NCI-H82 (cell line): ENCODE measurements at regions not wholly inside any gene's neighbourhood (a gene's known extent, or its start where the extent isn't known, plus 50 kb on each side); places are given as distances from the start of the nearest gene placed in this dataset.
"Not testable (repeated sequence)": the region's sequence is repeated elsewhere in the genome, so short reads cannot be mapped to it uniquely, and the experiment has no call there.

Source experiments
- DNase-seq: peaks from one replicate; lab custom pipeline; 2025; lab: John Stamatoyannopoulos, UW

DNA sequence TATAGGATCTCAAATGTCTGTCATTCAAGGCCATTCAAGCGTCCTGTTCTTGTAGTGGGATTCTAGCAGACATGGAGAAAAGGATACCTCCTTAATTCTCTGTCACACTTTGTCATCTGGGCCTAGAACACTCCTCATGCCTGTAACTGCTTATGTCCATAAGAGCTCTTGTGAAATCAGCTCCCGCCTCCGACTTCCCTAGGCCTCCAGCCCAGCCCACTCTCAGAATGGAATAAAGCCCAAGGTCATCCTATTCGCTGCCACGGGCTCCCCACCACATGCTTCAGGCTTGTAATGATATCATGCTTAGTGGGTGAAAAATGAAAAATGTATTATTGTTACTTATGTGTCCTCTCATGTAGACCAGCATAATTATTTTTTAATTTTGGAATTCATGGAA lies 632.5 kb downstream of the ISL1 start:
- no peak for DNase-seq

DNA sequence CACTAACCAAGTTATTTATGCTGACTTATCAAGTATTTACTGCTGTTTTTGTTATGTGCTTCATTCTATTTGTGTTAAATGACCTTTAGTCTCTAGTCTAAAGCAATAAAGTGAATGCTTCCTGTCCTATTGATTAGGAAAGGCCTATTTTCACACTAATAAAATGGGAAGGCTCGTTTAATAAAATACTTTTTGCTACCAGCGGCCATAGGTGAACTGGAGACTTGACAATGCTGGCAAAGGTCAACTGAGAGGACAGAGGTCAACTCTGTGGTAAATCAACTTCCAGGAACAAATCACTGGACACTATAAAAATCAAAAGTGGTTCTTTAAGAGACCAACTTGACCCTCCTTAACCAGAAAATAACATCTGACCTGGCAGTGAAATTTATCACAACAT lies 634.3 kb downstream of the ISL1 start:
- DNase-seq: no peak

DNA sequence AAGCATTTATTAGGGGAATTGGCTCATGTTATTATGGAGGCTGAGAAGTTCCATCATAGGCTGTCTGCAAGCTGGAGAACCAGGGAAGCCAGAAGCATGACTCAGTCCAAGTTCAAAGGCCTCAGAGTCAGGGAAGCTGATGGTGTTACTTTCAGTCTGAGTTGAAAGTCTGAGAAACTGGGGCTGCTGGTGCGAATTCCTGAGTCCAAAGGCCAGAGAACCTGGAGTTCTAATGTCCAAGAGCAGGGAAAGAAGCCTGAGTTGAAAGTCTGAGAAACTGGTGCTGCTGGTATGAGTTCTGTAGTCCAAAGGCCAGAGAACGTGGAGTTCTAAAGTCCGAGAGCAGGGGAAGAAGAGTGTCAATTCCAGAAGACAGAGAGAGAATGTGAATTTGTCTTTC lies 641.1 kb downstream of the ISL1 start:
- no peak for DNase-seq

DNA sequence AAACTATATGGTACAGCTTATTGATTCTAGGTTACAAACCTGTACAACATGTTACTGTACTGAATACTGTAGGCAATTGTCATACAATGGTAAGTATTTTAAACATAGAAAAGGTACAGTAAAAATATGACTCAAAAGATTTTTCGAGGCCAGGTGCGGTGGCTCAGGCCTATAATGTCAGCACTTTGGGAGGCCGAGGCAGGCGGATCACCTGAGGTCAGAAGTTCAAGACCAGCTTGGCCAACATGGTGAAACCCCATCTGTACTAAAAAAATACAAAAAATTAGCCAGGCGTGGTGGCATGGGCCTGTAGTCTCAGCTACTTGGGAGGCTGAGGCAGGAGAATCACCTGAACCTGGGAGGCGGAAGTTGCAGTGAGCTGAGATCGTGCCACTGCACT lies 646.6 kb downstream of the ISL1 start:
- not testable (repeated sequence) for DNase-seq

DNA sequence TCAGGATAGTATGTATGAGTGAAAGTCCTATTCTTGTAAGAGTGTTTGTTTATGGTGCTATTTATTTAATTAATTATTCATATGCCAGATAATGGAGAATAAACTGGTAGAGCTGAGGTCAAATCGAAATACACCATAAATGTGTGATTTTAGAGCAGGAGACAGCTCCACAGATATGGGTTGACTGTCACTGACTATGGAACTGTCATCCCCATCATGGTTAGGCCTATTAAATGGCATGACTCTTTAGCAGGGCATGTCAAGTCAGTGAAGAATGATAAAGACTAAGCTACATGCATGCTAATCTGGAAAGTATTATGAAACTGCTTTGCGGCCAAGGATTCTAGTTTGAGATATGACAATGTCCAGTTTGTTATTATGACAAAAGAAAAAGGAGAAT lies 658.6 kb downstream of the ISL1 start:
- no peak for DNase-seq

DNA sequence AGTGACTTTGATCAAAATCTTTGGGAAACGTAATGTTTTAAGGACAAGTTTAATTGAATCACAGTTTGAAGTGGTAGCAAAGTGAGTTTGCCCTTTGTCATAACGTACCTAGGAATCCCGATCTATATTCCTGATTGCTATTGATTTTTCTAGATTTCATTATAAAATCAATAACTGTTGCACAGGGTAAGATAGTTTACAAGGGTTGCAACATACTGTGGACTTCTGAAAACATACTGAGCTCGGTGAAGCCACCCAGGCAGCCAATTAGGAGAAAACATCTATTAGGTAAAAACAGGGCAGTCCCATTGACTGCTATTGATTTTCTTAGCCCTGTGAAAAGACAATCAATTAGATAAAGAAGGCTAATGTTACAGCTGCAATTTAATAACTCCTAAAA lies 659.9 kb downstream of the ISL1 start:
- no peak for DNase-seq

DNA sequence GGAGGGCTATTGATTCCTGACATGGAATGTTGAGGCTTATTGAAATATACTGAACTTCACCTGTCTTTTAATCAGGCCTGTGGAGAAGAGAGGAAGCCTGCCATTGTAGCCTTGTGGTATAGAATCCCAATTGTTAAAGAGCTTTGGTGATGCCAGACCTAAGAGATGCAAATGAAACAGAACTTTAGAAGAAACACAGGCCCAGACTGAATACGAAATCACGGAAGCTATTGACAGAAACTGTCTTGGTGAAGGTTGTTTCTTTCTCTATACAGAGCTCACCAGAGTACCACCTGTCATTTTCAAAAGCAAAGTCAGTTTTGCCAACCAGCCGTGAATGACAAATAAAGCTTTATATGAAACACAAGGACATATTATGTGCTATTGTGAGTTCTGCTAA lies 660.3 kb downstream of the ISL1 start:
- DNase-seq: no peak

DNA sequence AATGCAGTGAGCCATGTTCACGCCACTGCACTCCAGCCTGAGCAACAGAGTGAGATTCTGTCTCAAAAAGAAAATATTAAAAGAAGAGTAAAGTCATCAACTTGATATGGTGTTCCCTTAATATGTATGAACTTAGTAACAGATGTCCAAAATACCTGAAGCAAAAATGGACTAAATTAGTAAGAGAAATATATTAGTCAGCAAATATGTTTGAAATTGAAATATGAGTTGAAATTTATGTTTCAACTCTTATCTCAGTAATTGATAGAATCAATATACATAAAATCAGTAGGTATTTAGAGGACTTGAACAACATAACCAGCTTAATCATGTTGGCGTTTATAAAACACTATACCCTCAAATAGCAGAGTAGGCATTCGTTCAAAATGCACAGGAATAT lies 668.5 kb downstream of the ISL1 start:
- DNase-seq: no peak

DNA sequence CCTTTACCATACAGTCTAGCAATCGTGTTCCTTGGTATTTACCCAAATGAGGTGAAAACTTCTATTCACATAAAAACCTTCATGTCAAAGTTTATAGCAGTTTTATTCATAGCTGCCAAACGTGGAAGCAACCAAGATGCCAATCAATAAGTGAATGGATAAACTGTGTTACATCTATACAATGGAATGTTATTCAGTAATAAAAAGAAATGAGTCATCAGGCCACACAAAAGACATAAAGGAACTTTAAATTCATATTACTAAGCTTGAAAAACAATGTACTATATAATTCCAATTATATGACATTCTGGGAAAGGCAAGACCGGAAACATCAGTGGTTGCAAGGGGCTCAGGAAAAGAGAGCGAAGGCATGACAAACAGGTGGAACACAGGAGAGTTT lies 679.9 kb downstream of the ISL1 start:
- DNase-seq: no peak

DNA sequence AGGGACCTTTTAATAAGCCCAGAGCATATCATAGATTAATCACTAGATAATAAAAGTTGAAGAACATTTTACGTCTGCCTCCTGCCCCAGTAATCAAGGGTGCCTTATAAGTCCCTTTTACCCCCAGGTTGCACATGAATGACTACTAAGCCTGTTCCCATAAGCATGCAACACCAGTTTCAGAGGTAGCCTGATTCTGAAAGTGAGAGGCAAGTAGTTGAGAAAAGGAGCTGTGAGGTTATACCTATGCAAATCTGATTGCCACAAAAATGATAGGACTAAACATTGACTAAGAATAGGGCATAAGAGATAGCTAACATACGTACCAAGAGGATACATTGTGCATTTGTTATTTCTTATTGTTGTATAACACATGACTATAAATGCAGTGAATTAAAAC lies 681.9 kb downstream of the ISL1 start:
- no peak for DNase-seq

DNA sequence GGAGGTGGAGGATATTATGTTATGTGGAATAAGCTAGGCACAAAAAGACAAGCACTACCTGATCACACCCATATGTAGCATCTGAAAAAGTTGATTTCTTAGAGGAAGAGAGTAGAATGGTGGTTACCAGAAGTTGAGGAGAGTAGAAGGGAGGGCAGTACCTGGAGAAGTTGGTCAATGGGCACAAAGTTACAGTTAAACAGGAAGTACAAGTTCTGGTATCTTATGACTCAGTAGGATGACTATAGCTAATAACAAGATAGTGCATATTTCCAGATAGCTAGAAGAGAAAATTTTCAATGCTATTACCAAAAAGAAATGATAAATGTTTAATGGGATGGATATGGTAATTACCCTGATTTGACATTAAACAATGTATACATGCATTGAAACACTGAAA lies 686.7 kb downstream of the ISL1 start:
- DNase-seq: no peak

DNA sequence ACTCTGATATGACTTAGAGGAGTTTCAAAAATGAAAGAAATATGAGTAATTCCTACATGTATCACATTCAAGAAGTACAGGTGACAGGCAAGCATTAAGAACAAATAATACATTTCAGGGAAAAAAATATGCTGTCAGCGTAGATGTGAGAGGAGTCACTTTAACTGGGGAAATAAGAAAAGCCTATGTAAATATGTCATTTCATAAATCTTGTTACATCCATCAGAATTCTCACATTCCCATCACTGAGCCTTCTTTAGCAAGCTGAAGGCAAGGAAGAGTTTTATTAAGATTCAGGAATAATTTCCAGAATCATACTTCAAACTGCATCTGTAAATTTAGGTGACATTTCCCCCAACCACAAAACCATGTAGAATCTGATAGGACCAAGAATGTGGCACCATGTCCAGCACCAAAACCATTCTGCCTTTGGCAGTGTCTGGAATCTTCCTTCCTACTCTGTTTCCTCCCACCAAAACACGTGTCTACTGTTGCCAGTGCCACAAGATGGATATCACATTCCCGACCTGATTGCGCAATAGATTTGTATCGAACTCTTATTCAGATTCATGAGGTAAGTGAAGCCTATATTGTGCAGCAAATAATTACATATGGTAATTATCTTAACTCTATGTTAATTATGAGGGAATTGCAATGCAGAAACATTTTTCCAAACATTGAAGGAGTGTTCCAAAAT lies 690.9 kb downstream of the ISL1 start:
- no peak for DNase-seq

DNA sequence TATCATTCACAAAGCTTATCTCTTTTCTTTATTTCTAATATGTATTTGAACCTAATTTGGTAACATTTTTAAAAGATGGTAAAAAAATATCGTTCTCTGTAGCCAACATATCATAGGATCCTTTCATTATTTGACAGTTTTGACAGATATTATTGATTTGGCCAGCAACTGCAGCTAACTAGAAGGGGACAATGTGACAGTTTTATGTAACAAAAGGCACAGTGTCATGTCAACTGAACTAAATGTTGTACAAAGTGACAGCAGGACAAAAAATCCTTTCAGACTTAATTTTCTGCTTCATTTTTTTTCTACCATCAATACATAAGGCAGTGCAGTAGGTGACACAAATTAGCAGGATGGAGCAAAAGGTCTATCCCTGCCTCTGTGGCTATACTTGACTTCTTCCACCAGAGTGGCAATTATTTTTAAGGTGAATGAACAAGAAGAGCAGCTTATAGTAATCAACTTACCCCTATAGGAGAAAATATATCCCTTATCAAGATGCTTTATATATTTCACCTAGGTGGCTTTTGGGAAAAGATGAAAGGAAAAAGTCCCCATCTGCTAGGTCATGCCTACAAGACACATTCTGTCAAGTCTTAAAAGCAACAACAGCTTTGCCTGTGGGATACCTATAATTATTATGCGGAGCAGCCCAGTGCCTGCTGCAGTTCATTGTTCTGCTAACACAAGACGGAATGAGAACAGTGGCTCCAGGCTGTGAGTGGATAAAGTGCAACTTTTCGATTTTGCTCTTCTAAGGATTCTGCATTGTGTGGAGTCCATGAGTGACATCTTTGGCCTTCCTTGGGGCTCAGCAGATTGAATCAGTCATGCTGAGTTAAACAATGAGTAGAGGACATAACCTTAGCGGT lies 694.9 kb downstream of the ISL1 start:
- no peak for DNase-seq

DNA sequence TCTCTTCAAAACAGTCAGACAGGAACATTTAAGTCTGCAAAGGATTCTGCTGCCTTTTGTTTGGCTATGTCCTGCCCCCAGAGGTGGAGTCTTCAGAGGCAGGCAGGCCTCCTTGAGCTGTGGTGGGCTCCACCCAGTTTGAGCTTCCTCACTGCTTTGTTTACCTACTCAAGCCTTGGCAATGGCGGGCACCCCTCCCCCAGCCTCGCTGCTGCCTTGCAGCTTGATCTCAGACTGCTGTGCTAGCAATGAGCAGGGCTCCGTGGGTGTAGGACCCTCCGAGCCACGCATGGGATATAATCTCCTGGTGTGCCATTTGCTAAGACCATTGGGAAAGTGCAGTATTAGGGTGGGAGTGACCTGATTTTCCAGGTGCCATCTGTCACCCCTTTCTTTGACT lies 685.4 kb upstream of the ITGA1 start:
- DNase-seq: not testable (repeated sequence)

DNA sequence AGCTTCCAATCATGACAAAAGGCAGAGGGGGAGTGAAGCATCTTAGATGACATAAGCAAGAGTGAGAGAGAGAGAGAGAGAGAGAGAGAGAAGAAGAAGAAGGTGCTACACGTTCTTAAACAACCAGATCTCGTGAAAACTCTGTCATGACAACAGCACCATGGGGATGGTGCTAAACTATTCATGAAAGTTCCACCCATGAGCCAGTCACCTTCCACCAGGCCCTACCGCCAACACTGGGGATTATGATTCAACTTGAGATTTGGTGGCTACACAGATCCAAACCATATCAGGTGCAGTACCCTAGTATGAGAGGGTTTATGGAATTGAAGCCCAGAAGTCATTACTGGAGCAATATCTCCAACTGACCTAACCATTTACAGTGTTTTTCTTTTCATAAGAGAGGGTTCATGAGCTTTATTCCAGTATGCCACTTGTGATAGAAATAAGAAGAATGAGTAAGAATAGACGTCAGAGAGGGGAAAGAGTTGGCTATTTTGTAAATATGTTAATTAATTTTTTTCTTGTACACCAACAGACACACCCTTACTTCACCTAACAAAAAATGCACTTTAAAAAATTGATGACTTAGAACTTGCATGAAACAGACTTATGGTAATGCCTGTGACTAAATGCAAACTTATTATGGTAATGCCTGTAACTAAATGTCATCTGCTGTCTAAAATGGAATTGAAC lies 680.4 kb upstream of the ITGA1 start:
- no peak for DNase-seq

DNA sequence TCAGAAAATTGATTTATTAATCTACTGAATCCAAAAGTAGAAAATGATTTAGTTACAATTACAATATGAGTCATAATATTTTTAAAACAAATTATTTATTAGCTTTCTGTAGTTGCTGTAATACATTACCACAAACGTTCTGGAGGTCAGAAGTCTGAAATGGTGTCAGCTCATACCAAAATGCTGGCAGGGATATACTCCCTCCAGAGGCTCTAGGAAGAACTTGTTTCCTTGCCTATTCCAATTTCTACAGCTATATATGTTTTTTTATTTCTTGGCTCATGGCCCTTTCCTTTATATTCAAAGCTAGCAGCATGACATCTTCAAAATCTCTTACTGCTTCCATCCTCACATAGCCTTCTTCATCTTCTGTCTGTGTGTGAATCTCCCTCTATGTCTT lies 667.9 kb upstream of the ITGA1 start:
- DNase-seq: peak; percentile 2

DNA sequence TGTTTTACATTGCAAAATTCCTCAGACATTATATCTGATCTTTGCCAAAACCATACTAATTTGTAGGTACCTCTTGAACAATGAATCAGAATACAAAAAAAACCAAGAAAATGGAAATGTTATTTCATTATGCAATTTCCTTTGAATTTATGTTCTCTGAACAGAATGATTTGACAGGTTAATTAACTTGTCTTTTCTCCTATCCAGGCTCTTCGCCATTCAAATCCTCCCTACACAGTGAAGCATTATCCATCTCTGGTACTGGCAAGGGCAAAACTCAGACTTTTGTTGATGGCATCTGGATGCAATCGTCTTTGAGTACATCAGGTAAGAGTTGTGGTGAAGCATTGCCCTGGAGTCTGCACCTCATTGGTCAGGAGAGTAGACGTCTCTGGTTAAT lies 655.7 kb upstream of the ITGA1 start:
- DNase-seq: no peak

DNA sequence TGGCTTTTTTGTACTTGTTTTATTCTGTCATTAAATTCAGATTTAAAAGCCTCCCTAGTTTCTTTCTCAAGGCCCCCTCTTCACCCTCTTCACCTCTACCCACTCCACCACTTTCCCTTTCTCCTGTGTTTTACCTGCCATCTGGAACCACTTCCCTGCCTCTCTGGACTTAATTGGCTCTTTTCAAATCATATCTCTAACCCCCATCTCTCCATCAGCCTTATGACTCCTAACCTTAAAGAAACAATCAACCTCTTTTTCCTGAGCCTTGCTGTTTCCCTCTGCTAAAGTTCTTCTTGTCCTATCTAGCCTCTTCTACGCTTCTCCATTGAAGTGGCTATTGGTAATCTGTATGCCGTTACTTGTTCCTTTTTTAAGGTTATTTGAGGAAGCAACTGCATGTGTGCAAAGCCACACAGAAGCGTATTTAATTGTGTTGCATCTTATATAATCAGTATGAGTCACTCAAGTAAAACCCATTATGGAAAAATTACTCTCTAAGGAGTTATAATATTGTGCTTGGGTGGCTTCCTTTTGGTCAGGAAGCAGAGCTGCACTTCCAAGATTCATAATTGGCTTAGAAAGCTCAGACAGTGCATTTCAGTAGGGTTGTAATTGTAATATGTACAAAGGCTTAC lies 653.6 kb upstream of the ITGA1 start:
- peak; percentile 46 for DNase-seq

DNA sequence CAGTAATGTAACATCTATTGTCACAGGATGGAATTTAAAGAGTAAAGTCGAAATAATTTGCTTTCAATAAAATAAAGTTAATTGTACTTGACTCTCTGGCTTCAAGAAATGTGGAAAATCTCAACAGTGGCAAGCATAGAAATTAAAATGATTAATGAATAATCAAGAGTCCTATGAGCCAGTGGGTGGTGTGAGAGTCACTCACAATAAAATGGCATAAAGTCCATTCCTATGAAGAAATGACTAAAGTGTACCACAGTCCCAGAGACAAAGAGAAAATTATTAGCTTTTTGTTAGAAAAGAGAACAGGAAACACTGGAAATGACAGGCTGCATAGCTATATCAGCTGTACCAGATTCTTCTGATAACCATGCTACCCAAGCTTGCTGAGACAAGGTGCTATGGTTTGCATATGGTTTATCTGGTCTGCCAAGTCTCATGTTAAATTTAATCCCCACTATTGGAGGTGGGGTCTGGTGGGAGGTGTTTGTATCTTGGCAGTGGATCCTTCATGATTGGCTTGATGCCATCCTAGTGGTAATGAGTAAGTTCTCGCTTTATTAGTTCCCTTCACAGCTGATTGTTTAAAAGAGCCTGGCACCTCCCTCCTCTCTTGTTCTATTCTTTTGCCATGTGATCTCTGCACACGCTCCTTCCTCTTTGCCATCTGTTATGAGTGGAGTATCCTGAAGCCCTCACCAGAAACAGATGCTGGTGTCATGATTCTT lies 647.7 kb upstream of the ITGA1 start:
- peak; percentile 19 for DNase-seq

DNA sequence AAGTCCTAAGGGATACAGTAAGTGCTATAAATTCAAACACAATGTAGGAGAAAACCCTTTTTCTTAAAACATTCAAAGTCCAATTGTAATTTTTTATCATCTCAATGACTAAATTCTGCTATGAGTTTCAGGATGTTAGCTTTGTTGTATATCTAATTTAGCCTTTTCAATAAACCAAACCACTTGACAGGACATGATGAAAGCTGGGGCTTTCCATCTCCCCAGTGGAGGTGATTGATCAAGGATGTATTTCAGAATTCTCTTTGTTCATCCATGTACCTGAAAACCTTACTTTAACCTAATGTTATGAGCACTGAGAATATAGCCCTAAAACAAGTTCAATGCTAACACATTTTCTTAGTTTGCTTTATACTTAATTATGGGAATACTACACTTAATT lies 639.0 kb upstream of the ITGA1 start:
- no peak for DNase-seq

DNA sequence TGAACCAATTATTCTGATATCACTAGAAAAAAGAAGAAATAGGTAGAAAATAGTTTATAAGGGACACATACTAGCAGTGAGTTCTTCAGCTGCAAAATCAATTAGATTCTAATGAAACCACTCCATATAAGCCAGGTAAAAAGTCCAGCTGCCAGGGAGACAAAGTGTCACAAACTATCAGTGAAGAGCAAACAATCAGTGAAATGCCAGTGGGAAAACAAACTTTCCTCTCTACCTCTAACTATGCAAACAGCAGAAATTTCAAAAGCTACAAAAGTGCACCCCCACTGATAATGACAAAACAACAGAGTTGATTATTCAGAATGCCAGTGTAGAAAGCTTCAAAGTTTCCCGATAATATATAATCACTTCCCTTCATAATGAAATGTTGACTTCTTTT lies 637.2 kb upstream of the ITGA1 start:
- no peak for DNase-seq

DNA sequence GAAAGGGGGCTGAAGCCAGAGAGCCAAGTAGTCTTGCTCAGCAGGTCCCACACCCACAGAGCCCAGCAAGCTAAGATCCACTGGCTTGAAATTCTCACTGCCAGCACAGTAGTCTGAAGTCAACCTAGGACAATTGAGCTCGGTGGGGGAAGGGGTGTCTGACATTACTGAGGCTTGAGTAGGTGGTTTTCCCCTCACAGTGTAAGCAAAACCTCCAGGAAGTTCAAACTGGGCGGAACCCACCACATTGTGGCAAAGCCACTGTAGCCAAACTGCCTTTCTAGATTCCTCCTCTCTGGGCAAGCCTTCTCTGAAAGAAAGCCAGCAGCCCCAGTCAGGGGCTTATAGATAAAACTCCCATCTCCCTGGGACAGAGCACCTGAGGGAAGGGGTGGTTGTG lies 630.9 kb upstream of the ITGA1 start:
- DNase-seq: not testable (repeated sequence)
